ENCODE measurements at regions not wholly inside any gene's neighbourhood (a gene's known extent, or its start where the extent isn't known, plus 50 kb on each side); places are given as distances from the start of the nearest gene placed in this dataset.

- Mint-ChIP-seq H3K36me3 (ENCODE audit: insufficient read depth in 1 of 3, low read depth in 3 of 3) (no peaks in the 10 kb centered on the region; a peak in 1 of 7 replicates), H3K9me3 (no peaks in the 10 kb centered on the region), H3K4me3 (no peak overlapping the region), H3K27me3 (ENCODE audit: low read depth) (peaks cover 2% of the 10 kb centered on the region; the same call in 1 of the 2 replicates), H3K4me1 (peaks cover 6 to 10% of the 10 kb centered on the region in 2 experiments), H3K27ac (no peak overlapping the region; a peak in 1 of 7 replicates)
- Histone ChIP-seq H2AK5ac (ENCODE audit: insufficient read length, low read length) (no peak overlapping the region), H3K56ac (ENCODE audit: insufficient read length, low read depth, low read length) (no peak overlapping the region), H4K5ac (ENCODE audit: insufficient read length, low read depth, low read length) (no peak overlapping the region), H2BK15ac (ENCODE audit: low read depth, low read length) (no peak overlapping the region), H2AFZ (ENCODE audit: low read length) (no peak overlapping the region), H4K20me1 (ENCODE audit: control insufficient read depth, insufficient read depth, insufficient read length) (no peaks in the 10 kb centered on the region), H3K4me1 (ENCODE audit: insufficient read depth, low read length) (no peaks in the 10 kb centered on the region), H3K9me3 (ENCODE audit: control insufficient read depth, low read depth, low read length) (no peaks in the 10 kb centered on the region), H3K27ac (ENCODE audit: insufficient read length, low read depth, low read length) (no peak overlapping the region), H2BK120ac (ENCODE audit: low read depth, low read length, poor library complexity, severe bottlenecking) (no peak overlapping the region), H3K23me2 (ENCODE audit: insufficient read length, low read depth, low read length, poor library complexity, severe bottlenecking) (no peaks in the 10 kb centered on the region), H3K4me2 (ENCODE audit: insufficient read depth, insufficient read length, low read length) (no peak overlapping the region), H3T11ph (ENCODE audit: low read length) (no peak overlapping the region), H3K23ac (ENCODE audit: insufficient read length, low read depth, low read length) (no peak overlapping the region), H3K18ac (ENCODE audit: insufficient read length, low read depth, low read length) (no peak overlapping the region), H3K79me1 (ENCODE audit: insufficient read depth, low read depth, low read length, poor library complexity, severe bottlenecking) (no peaks in the 10 kb centered on the region), H3K79me2 (ENCODE audit: insufficient read depth, low read length) (no peaks in the 10 kb centered on the region), H2BK12ac (ENCODE audit: insufficient read length, low read depth, low read length) (no peak overlapping the region), H2BK5ac (ENCODE audit: insufficient read length, low read length) (no peak overlapping the region), H4K91ac (ENCODE audit: insufficient read length, low read depth, low read length) (no peak overlapping the region), H3K27me3 (ENCODE audit: insufficient read depth, low read length) (peaks cover 3% of the 10 kb centered on the region), H2BK20ac (ENCODE audit: low read depth, low read length, poor library complexity, severe bottlenecking) (no peak overlapping the region), H4K8ac (replicated peaks; ENCODE audit: insufficient read length, low read depth, low read length) (no peak overlapping the region), H3K14ac (ENCODE audit: insufficient read depth, low read length) (no peak overlapping the region), H3K4ac (ENCODE audit: low read depth, low read length) (no peak overlapping the region), H3K9ac (ENCODE audit: extremely low read depth, insufficient read length, low read length) (no peak overlapping the region)
- no CpG with 5 or more reads among the region's 11 CpGs for WGBS (ENCODE audit: extremely low coverage, insufficient read length, low lambda C conversion rate)
- peak; percentile 43 for DNase-seq
- TF ChIP-seq CTCF (conservative IDR thresholded peaks at IDR 0.05): peak; percentile 29; the same call in 1 of the 3 replicates
Measured at GRCh38 chr11:121762820-121763219, 310.1 kb upstream of the SORL1-AS1 start.
